OCI-LY1 (cell line): ENCODE measurements at regions not wholly inside any gene's neighbourhood (a gene's known extent, or its start where the extent isn't known, plus 50 kb on each side); places are given as distances from the start of the nearest gene placed in this dataset.

ENCODE experiments used
- H2AFZ ChIP-seq: fragments of 200-600 bp; sonication (generic), shearing (Covaris generic); 2 replicates; pipeline ENCODE4 v1.6.0; 2014; ENCODE audit warnings: antibody characterized with exemption, mild to moderate bottlenecking, low read length
- H3F3A ChIP-seq: fragments of 200-600 bp; sonication (generic), shearing (Covaris generic); 2 replicates; pipeline ENCODE4 v1.6.0; 2014; ENCODE audit warnings: mild to moderate bottlenecking, antibody characterized with exemption, low read length, moderate library complexity; ENCODE audit not compliant: insufficient read depth
- H3K27ac ChIP-seq: fragments of 200-600 bp; sonication (generic); 2 replicates; pipeline ENCODE4 v1.5.1; 2014; ENCODE audit warnings: low read length, mixed run types, mild to moderate bottlenecking, low read depth; ENCODE audit not compliant: poor library complexity, severe bottlenecking
- H3K27me3 ChIP-seq: fragments of 200-600 bp; sonication (generic); 2 replicates; pipeline ENCODE4 v1.6.0; 2014; ENCODE audit warnings: antibody characterized with exemption, mild to moderate bottlenecking, low read length, moderate library complexity; ENCODE audit not compliant: insufficient read depth
- H3K36me3 ChIP-seq: fragments of 200-600 bp; sonication (generic); 2 replicates; pipeline ENCODE4 v1.6.1; 2014; ENCODE audit warnings: mild to moderate bottlenecking, antibody characterized with exemption, low read length, moderate library complexity, mixed read lengths; ENCODE audit not compliant: insufficient read depth
- H3K4me1 ChIP-seq: fragments of 200-600 bp; sonication (generic); 2 replicates; pipeline ENCODE4 v1.5.1; 2014; ENCODE audit warnings: mild to moderate bottlenecking, low read length, moderate library complexity; ENCODE audit not compliant: insufficient read depth, severe bottlenecking
- H3K4me2 ChIP-seq: fragments of 200-600 bp; sonication (generic), shearing (Covaris generic); 2 replicates; pipeline ENCODE4 v1.6.1; 2014; ENCODE audit warnings: low read length
- H3K4me3 ChIP-seq: fragments of 200-600 bp; sonication (generic); 2 replicates; pipeline ENCODE4 v1.5.1; 2014; ENCODE audit warnings: low read length, low read depth, mild to moderate bottlenecking, mixed read lengths; ENCODE audit not compliant: poor library complexity, severe bottlenecking
- H3K79me2 ChIP-seq: fragments of 200-600 bp; shearing (Covaris generic); 2 replicates; pipeline ENCODE4 v1.6.1; 2016; ENCODE audit warnings: mixed run types, low read length, mixed read lengths; ENCODE audit not compliant: insufficient read depth
- H3K9ac ChIP-seq: fragments of 200-600 bp; sonication (generic), shearing (Covaris generic); 2 replicates; pipeline ENCODE4 v1.6.1; 2014; ENCODE audit warnings: mild to moderate bottlenecking, low read length, mixed read lengths
- H3K9me2 ChIP-seq: fragments of 200-600 bp; sonication (generic), shearing (Covaris generic); 2 replicates; pipeline ENCODE4 v1.6.1; 2014; ENCODE audit warnings: low read depth, mild to moderate bottlenecking, low read length, mixed read lengths
- H3K9me3 ChIP-seq: fragments of 200-600 bp; shearing (Covaris generic); 2 replicates; pipeline ENCODE4 v1.6.1; 2014; ENCODE audit warnings: low read length, mixed read lengths
- H4K20me1 ChIP-seq: fragments of 200-600 bp; sonication (generic), shearing (Covaris generic); 2 replicates; pipeline ENCODE4 v1.6.0; 2016; ENCODE audit warnings: mild to moderate bottlenecking, low read length; ENCODE audit not compliant: insufficient read depth
- EZH2 ChIP-seq: fragments of 200-600 bp; sonication (generic), shearing (Covaris generic); IDR thresholded peaks from 2 replicates; pipeline ENCODE4 v1.8.0; 2017; ENCODE audit warnings: borderline replicate concordance, mixed run types, mild to moderate bottlenecking, antibody characterized with exemption, low read length, moderate library complexity, mixed read lengths
- TF ChIP-seq, protein P1 (sequence below): fragments of 200-600 bp; sonication (generic), shearing (Covaris generic); IDR thresholded peaks from 2 replicates; pipeline ENCODE4 v1.5.1; 2017; ENCODE audit warnings: mild to moderate bottlenecking, antibody characterized with exemption, low read length, moderate library complexity, mixed read lengths

DNA sequence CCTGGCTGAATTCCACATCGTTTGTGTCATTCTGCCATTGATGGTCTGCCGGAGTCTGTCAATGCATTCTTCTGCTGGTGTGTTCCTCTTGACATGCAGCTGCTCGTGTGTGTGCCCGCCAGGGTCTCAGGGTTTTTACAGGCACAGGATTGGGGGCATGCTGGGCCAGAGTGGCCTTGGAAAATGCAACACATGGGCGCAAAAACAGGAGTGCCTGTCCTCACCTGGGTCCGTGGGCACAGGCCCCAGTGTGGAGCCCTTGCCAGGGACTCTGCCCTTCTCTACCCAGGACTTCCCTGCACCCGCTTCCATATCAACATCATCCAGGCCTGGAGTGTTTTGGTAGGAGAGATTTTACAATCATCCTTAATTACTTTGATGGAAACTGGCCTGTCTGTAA, 340.7 kb downstream of the KIF20B start:
- H3K4me3 ChIP-seq, result no peak overlapping the region

DNA sequence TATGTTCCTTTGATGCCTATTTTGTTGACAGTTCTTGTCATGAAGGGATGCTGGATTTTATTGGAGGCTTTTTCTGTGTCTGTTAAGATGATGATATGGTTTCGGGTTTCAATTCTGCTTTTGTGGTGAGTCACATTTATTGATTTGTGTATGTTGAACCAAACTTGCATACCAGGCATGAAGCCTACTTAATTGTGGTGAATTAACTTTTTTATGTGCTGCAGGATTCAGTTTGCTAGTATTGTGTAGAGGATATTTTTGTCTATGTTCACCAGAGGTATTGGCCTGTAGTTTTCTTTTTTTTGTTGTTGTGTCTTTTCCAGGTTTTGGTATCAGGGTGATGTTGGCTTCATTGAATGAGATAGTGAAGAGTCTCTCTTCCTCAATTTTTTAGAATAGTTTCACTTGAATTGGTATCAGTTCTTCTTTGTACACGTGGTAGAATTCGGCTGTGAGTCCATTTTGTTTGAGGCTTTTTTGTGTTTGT, 345.9 kb downstream of the KIF20B start:
- H3K4me2 ChIP-seq, result no peak overlapping the region
- no peak overlapping the region for H3K4me3 ChIP-seq
- no peaks in the 10 kb centered on the region for H3K9me3 ChIP-seq
- no peak overlapping the region for H2AFZ ChIP-seq
- H3K9ac ChIP-seq, result no peak overlapping the region
- no peaks in the 10 kb centered on the region for H3K9me2 ChIP-seq
- peaks cover 9% of the 10 kb centered on the region for H3K4me1 ChIP-seq
- no peaks in the 10 kb centered on the region for H3K36me3 ChIP-seq
- no peaks in the 10 kb centered on the region for H4K20me1 ChIP-seq
- H3K27me3 ChIP-seq, result no peaks in the 10 kb centered on the region
- TF ChIP-seq EZH2, result no peak
- TF ChIP-seq, protein P1, sequence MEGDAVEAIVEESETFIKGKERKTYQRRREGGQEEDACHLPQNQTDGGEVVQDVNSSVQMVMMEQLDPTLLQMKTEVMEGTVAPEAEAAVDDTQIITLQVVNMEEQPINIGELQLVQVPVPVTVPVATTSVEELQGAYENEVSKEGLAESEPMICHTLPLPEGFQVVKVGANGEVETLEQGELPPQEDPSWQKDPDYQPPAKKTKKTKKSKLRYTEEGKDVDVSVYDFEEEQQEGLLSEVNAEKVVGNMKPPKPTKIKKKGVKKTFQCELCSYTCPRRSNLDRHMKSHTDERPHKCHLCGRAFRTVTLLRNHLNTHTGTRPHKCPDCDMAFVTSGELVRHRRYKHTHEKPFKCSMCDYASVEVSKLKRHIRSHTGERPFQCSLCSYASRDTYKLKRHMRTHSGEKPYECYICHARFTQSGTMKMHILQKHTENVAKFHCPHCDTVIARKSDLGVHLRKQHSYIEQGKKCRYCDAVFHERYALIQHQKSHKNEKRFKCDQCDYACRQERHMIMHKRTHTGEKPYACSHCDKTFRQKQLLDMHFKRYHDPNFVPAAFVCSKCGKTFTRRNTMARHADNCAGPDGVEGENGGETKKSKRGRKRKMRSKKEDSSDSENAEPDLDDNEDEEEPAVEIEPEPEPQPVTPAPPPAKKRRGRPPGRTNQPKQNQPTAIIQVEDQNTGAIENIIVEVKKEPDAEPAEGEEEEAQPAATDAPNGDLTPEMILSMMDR, result no peak
- H3K27ac ChIP-seq, result peak overlapping the region; percentile 40
- no peaks in the 10 kb centered on the region for H3K79me2 ChIP-seq
- no peaks in the 10 kb centered on the region for H3F3A ChIP-seq

More for the DNA sequence above, 340.7 kb downstream of the KIF20B start:
- TF ChIP-seq EZH2, result no peak
- H3K9me2 ChIP-seq, result no peaks in the 10 kb centered on the region
- H3K9ac ChIP-seq, result no peak overlapping the region
- H2AFZ ChIP-seq, result no peak overlapping the region
- no peaks in the 10 kb centered on the region for H4K20me1 ChIP-seq
- H3K9me3 ChIP-seq, result no peaks in the 10 kb centered on the region
- H3F3A ChIP-seq, result no peaks in the 10 kb centered on the region
- H3K36me3 ChIP-seq, result no peaks in the 10 kb centered on the region
- H3K27me3 ChIP-seq, result no peaks in the 10 kb centered on the region
- no peaks in the 10 kb centered on the region for H3K79me2 ChIP-seq
- H3K4me2 ChIP-seq, result no peak overlapping the region
- no peak overlapping the region for H3K27ac ChIP-seq
- H3K4me1 ChIP-seq, result no peaks in the 10 kb centered on the region

DNA sequence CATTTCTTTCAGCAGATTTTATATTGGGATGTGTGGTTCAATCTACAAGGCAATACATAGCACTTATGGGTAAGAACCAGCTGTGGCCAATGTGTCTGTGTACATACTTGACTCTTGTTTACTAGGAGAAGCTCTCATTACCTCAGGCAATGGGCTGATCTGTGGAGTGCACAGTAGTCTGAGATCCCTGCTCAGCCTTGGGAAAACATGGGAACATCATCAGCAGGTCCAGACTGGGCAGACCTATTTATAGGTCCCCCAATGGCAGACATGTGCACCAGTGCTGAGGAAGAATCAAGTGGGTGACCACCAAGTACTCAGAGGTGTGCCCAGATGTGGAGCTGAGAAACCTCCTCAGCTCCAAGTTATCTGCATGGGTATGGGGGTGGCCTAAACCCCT, 349.7 kb downstream of the KIF20B start:
- no peak overlapping the region for H2AFZ ChIP-seq

DNA sequence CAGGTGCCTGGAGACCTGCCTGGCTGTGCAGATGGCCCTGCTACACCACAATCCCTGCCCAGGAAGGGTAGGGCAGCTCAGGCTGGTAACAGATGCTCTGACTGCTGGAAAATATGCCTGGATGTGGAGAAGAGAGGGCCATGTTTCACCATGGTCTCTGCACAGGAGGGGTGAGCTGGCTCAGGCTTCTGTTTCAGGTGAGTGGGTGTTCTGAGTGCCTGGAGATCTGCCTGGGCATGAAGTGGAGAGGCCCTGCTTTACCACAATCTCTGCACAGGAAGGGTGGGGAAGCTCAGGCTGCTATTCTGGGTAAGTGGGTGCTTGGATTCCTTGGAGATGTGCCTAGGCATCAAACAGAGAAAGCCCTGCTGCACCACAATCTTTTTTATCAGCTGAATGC, 350.1 kb downstream of the KIF20B start:
- Histone ChIP-seq H3K9me3 (no peaks in the 10 kb centered on the region), H3K9ac (no peak overlapping the region), H3K4me1 (peaks cover 9% of the 10 kb centered on the region), H3K9me2 (no peaks in the 10 kb centered on the region), H2AFZ (no peak overlapping the region), H3K4me3 (no peak overlapping the region), H3K36me3 (no peaks in the 10 kb centered on the region), H3F3A (no peaks in the 10 kb centered on the region), H3K27ac (no peak overlapping the region), H4K20me1 (no peaks in the 10 kb centered on the region), H3K27me3 (no peaks in the 10 kb centered on the region), H3K4me2 (no peak overlapping the region), H3K79me2 (no peaks in the 10 kb centered on the region)
- no peak for TF ChIP-seq EZH2
- TF ChIP-seq, protein P1, result no peak

More for the DNA sequence above, 349.7 kb downstream of the KIF20B start:
- no peak overlapping the region for H3K9ac ChIP-seq
- H3K9me3 ChIP-seq, result no peaks in the 10 kb centered on the region
- H3K27ac ChIP-seq, result no peak overlapping the region
- no peaks in the 10 kb centered on the region for H3K9me2 ChIP-seq
- no peaks in the 10 kb centered on the region for H3F3A ChIP-seq
- H3K4me2 ChIP-seq, result no peak overlapping the region
- H3K27me3 ChIP-seq, result no peaks in the 10 kb centered on the region
- no peaks in the 10 kb centered on the region for H3K36me3 ChIP-seq
- H4K20me1 ChIP-seq, result no peaks in the 10 kb centered on the region
- H3K79me2 ChIP-seq, result no peaks in the 10 kb centered on the region
- TF ChIP-seq EZH2, result no peak
- TF ChIP-seq, protein P1, result no peak
- H3K4me3 ChIP-seq, result no peak overlapping the region
- peaks cover 9% of the 10 kb centered on the region for H3K4me1 ChIP-seq
